Large intestine (tissue), 3 donors: ENCODE measurements at regions not wholly inside any gene's neighbourhood (a gene's known extent, or its start where the extent isn't known, plus 50 kb on each side); places are given as distances from the start of the nearest gene placed in this dataset.

Experiments
- DNase-seq, 2 donors: peaks; one replicate each; pipeline versions ENCODE4 v3.0.0 to v3.0.0-alpha.2; 2013
- H3K27ac ChIP-seq: one replicate; pipeline ENCODE4 v1.5.1; 2013; ENCODE audit warnings: low read length
- H3K27me3 ChIP-seq: 2 replicates; pipeline ENCODE4 v1.6.1; 2013; ENCODE audit warnings: low read length; ENCODE audit not compliant: control insufficient read depth, insufficient read depth
- H3K36me3 ChIP-seq: 2 replicates; pipeline ENCODE4 v1.6.1; 2013; ENCODE audit warnings: low read length; ENCODE audit not compliant: control insufficient read depth, insufficient read depth
- H3K4me1 ChIP-seq: one replicate; pipeline ENCODE4 v1.6.1; 2013; ENCODE audit warnings: low read length; ENCODE audit not compliant: control insufficient read depth, insufficient read depth
- H3K4me3 ChIP-seq: one replicate; pipeline ENCODE4 v1.5.1; 2013; ENCODE audit warnings: low read length
- H3K9me3 ChIP-seq: one replicate; pipeline ENCODE4 v1.6.1; 2013; ENCODE audit warnings: mild to moderate bottlenecking, low read depth, low read length, moderate library complexity; ENCODE audit not compliant: control insufficient read depth
- WGBS: methylation state at CpG from one replicate; pipeline ENCODE4 v1.1.5; 2013; ENCODE audit warnings: low lambda C conversion rate; ENCODE audit not compliant: insufficient coverage; 5-methylcytosine and 5-hydroxymethylcytosine counted together

- WGBS, result 100% methylated on average over 1 of the region's 7 CpGs
- no peak overlapping the region for H3K27ac ChIP-seq
- H3K36me3 ChIP-seq, result no peaks in the 10 kb centered on the region
- DNase-seq, result no peak
- no peaks in the 10 kb centered on the region for H3K4me1 ChIP-seq
- peaks cover 22% of the 10 kb centered on the region for H3K27me3 ChIP-seq
- no peak overlapping the region for H3K4me3 ChIP-seq
- H3K9me3 ChIP-seq, result no peaks in the 10 kb centered on the region
These were observed 72.9 kb upstream of the RUNX3 start for GRCh38 chr1:25003000-25003399.

DNA sequence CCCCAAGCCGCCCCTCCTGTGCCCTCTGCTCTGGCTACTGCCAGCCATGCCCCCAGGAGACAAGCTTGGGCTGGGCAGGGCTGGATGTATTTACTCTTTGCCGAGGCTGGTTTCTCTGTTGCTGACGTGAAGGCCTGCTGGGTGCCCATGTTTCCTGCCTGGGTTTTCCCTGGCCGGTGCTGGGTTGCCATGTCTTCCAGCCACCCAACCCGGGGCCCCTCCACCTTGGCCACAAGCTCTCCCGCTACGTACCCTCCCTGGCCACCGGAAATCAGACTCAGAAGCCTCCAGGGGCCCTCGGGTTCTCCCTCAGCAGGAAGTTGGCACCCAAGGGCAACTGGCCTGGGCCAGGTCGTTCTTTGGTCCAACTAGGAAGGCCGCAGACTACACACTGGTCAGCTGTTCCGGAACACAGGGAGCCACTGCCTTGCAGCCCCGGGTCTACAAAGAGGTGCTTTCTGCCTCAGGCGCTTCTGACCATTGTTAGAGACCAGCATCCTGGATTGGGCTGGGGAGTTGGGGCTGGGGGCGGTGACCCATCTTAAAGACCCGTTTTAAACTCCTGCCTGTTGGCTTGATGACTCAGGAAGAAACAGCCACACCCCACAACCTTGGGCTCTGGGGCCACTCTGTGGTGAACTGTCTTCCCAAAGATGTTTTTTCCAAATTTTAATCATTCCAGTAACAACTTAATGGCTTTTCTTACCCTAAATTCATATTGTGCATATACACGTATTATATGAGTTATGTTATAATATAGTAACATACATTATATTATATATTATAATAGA is 71.2 kb upstream of the RUNX3 start:
- WGBS, result no CpG with 5 or more reads among the region's 17 CpGs
- H3K27me3 ChIP-seq, result peaks cover 11% of the 10 kb centered on the region
- no peaks in the 10 kb centered on the region for H3K36me3 ChIP-seq
- no peak overlapping the region for H3K4me3 ChIP-seq
- H3K4me1 ChIP-seq, result no peaks in the 10 kb centered on the region
- DNase-seq, result no peak
- no peaks in the 10 kb centered on the region for H3K9me3 ChIP-seq
- H3K27ac ChIP-seq, result no peak overlapping the region

GRCh38 chr1:24999906-25000305 is 69.8 kb upstream of the RUNX3 start:
- H3K9me3 ChIP-seq, result no peaks in the 10 kb centered on the region
- no peaks in the 10 kb centered on the region for H3K27me3 ChIP-seq
- H3K27ac ChIP-seq, result no peak overlapping the region
- H3K36me3 ChIP-seq, result no peaks in the 10 kb centered on the region
- no peaks in the 10 kb centered on the region for H3K4me1 ChIP-seq
- no peak overlapping the region for H3K4me3 ChIP-seq
- no peak for DNase-seq
- WGBS, result 0% methylated on average over 1 of the region's 4 CpGs

DNA sequence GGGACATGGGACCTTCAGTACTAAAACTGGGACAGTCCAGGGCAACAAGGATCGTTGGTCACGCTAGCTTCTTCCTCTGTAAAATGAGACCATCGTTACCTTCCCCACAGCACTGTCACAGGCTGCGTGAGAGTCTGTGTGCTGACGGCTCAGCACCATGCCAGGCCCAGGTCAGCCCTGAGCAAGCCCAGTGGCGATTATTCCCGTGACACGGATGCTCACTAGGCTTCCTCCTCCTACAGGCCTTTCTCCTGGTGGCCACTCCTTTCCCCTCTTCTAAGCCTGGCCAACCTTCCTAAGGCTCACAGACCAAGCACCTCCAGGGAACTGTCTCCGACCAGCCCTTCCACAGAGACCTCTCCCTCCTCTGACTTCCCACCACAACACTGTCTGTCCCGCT is 69.3 kb upstream of the RUNX3 start:
- no peak overlapping the region for H3K4me3 ChIP-seq
- WGBS, result no CpG with 5 or more reads among the region's 10 CpGs

DNA sequence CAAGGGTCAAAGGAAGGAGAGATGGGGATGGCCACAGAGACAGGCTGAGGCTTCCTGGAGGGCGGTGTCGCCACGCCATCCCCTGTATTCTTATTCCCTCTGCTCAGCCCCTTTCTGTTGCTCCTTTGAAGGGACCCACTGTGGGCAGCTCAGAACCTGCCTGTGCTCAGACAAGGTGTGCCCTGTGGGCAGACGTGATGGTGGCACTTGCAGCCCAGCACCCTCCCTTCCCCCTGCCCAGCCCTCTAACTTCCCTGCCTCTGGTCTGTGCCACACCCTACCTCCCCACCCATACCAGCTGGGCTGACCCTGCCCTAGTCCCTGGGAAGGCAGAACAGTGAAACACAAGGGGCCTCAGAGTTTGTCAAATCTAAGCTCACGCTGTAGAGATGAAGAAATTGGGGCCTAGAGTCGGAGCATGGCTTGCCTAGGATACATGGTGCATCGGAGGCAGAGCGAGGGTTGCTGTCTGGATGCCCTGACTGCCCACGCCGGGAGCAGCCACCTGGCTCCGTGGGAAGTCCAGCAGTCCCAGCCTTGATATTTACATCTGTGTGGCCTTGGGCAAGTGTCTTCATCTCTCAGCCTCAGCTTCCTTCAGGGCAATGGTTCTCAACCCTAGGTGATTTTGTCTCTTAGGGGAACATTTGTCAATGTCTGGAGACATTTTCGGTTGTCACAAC is 68.6 kb upstream of the RUNX3 start:
- WGBS, result 80% methylated on average over 3 of the region's 12 CpGs

More for the DNA sequence above, 69.3 kb upstream of the RUNX3 start:
- no peaks in the 10 kb centered on the region for H3K27me3 ChIP-seq
- no peaks in the 10 kb centered on the region for H3K9me3 ChIP-seq
- no peak for DNase-seq
- no peak overlapping the region for H3K27ac ChIP-seq
- H3K4me1 ChIP-seq, result no peaks in the 10 kb centered on the region
- no peaks in the 10 kb centered on the region for H3K36me3 ChIP-seq

GRCh38 chr1:24996983-24997893 is 67.2 kb upstream of the RUNX3 start:
- WGBS, result no CpG with 5 or more reads among the region's 14 CpGs
- Histone ChIP-seq H3K36me3 (no peaks in the 10 kb centered on the region), H3K27ac (no peak overlapping the region), H3K4me1 (no peaks in the 10 kb centered on the region), H3K4me3 (no peak overlapping the region), H3K27me3 (peaks cover 2% of the 10 kb centered on the region), H3K9me3 (no peaks in the 10 kb centered on the region)
- DNase-seq, result no peak

More for the DNA sequence above, 68.6 kb upstream of the RUNX3 start:
- no peak overlapping the region for H3K27ac ChIP-seq
- no peaks in the 10 kb centered on the region for H3K36me3 ChIP-seq
- H3K27me3 ChIP-seq, result no peaks in the 10 kb centered on the region
- DNase-seq, result no peak
- no peak overlapping the region for H3K4me3 ChIP-seq
- H3K9me3 ChIP-seq, result no peaks in the 10 kb centered on the region
- H3K4me1 ChIP-seq, result no peaks in the 10 kb centered on the region

- Histone ChIP-seq H3K4me1 (no peaks in the 10 kb centered on the region), H3K27me3 (peaks cover 8% of the 10 kb centered on the region), H3K9me3 (no peaks in the 10 kb centered on the region), H3K36me3 (no peaks in the 10 kb centered on the region), H3K27ac (no peak overlapping the region), H3K4me3 (no peak overlapping the region)
- WGBS, result no CpG with 5 or more reads among the region's 5 CpGs
- DNase-seq, result no peak
These were observed 66.4 kb upstream of the RUNX3 start for GRCh38 chr1:24996456-24996855.

DNA sequence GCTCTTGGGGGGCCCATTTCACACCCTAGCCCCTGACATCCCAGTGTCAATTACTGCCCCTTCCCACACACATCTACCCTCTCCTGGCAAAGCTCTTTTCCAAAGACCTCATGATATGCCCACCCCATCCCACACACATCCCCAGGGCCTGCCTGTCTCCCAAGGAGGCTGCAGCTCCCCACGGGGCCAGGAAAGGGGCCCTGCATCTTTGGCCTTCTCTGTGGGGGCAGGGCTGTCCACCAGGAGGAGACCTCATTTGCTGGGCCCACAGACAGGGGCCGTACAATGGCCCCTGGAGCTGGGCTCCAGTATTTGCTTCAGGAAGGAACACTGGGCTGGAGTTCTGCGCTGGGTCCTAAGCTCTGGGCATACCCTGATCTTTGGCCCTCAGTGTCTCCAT is 65.6 kb upstream of the RUNX3 start:
- WGBS, result no CpG with 5 or more reads among the region's 3 CpGs
- Histone ChIP-seq H3K36me3 (no peaks in the 10 kb centered on the region), H3K4me1 (no peaks in the 10 kb centered on the region), H3K4me3 (no peak overlapping the region), H3K27me3 (peaks cover 15% of the 10 kb centered on the region), H3K27ac (no peak overlapping the region), H3K9me3 (no peaks in the 10 kb centered on the region)
- DNase-seq, result no peak

GRCh38 chr1:24995140-24995539 is 65.1 kb upstream of the RUNX3 start:
- no peaks in the 10 kb centered on the region for H3K4me1 ChIP-seq
- H3K27ac ChIP-seq, result no peak overlapping the region
- H3K4me3 ChIP-seq, result no peak overlapping the region
- H3K36me3 ChIP-seq, result no peaks in the 10 kb centered on the region
- no peaks in the 10 kb centered on the region for H3K9me3 ChIP-seq
- DNase-seq, result no peak
- H3K27me3 ChIP-seq, result peaks cover 19% of the 10 kb centered on the region
- no CpG with 5 or more reads among the region's 6 CpGs for WGBS

- H3K4me1 ChIP-seq, result no peaks in the 10 kb centered on the region
- no peaks in the 10 kb centered on the region for H3K9me3 ChIP-seq
- H3K27ac ChIP-seq, result no peak overlapping the region
- WGBS, result 100% methylated on average over 1 of the region's 16 CpGs
- H3K36me3 ChIP-seq, result no peaks in the 10 kb centered on the region
- no peak for DNase-seq
- peaks cover 27% of the 10 kb centered on the region for H3K27me3 ChIP-seq
- no peak overlapping the region for H3K4me3 ChIP-seq
These were observed 64.0 kb upstream of the RUNX3 start for GRCh38 chr1:24993871-24994580.
